GM21717 (cell line): ENCODE measurements at regions not wholly inside any gene's neighbourhood (a gene's known extent, or its start where the extent isn't known, plus 50 kb on each side); places are given as distances from the start of the nearest gene placed in this dataset.
"Not testable (repeated sequence)": the region's sequence is repeated elsewhere in the genome, so short reads cannot be mapped to it uniquely, and the experiment has no call there.

Experiments used
- ATAC-seq: cut with Tn5 transposase; IDR thresholded peaks from one replicate; pipeline ENCODE4 v1.9.1; 2021; ENCODE audit warnings: mild to moderate bottlenecking, moderate library complexity; ENCODE audit not compliant: unreplicated experiment

GRCh38 chr5:120306303-120306702, 157.8 kb upstream of the PRR16 start:
- ATAC-seq, result no peak

- no peak for ATAC-seq
Observed at GRCh38 chr5:120314191-120314590, 149.9 kb upstream of the PRR16 start.

- ATAC-seq, result no peak
Observed at GRCh38 chr5:120320626-120321025, 143.5 kb upstream of the PRR16 start.

GRCh38 chr5:120326651-120327050, 137.4 kb upstream of the PRR16 start:
- no peak for ATAC-seq

- ATAC-seq, result no peak
Observed at GRCh38 chr5:120327180-120327579, 136.9 kb upstream of the PRR16 start.

- no peak for ATAC-seq
Observed at GRCh38 chr5:120329095-120329494, 135.0 kb upstream of the PRR16 start.

- ATAC-seq, result no peak
Observed at GRCh38 chr5:120330558-120330957, 133.5 kb upstream of the PRR16 start.

- no peak for ATAC-seq
Observed at GRCh38 chr5:120344181-120344580, 119.9 kb upstream of the PRR16 start.

GRCh38 chr5:120345947-120346346, 118.2 kb upstream of the PRR16 start:
- ATAC-seq, result no peak

- not testable (repeated sequence) for ATAC-seq
Observed at GRCh38 chr5:120351071-120351470, 113.0 kb upstream of the PRR16 start.

GRCh38 chr5:120354126-120354525, 110.0 kb upstream of the PRR16 start:
- ATAC-seq, result no peak

GRCh38 chr5:120358949-120359348, 105.2 kb upstream of the PRR16 start:
- no peak for ATAC-seq

GRCh38 chr5:120361941-120362340, 102.2 kb upstream of the PRR16 start:
- ATAC-seq, result no peak

- no peak for ATAC-seq
Observed at GRCh38 chr5:120362426-120362825, 101.7 kb upstream of the PRR16 start.

- ATAC-seq, result no peak
Observed at GRCh38 chr5:120365656-120366446, 98.2 kb upstream of the PRR16 start.

GRCh38 chr5:120367896-120368634, 96.0 kb upstream of the PRR16 start:
- no peak for ATAC-seq

- ATAC-seq, result no peak
Observed at GRCh38 chr5:120368923-120369715, 95.0 kb upstream of the PRR16 start.

- ATAC-seq, result no peak
Observed at GRCh38 chr5:120372899-120373298, 91.2 kb upstream of the PRR16 start.

GRCh38 chr5:120375248-120375647, 88.9 kb upstream of the PRR16 start:
- no peak for ATAC-seq

- ATAC-seq, result no peak
Observed at GRCh38 chr5:120380644-120381043, 83.5 kb upstream of the PRR16 start.

GRCh38 chr5:120382833-120383232, 81.3 kb upstream of the PRR16 start:
- no peak for ATAC-seq
